Parathyroid adenoma (tissue), 2 donors: ENCODE measurements at regions not wholly inside any gene's neighbourhood (a gene's known extent, or its start where the extent isn't known, plus 50 kb on each side); places are given as distances from the start of the nearest gene placed in this dataset.

Source experiments
- H2AFZ ChIP-seq: fragments of 300-600 bp; sonication (generic); one replicate; pipeline ENCODE4 v1.7.0; 2017; ENCODE audit warnings: antibody characterized with exemption, mild to moderate bottlenecking
- H3K27ac ChIP-seq: fragments of 300-600 bp; sonication (generic); one replicate; pipeline ENCODE4 v1.7.0; 2017
- H3K27me3 ChIP-seq: fragments of 300-600 bp; sonication (generic); one replicate; pipeline ENCODE4 v1.7.0; 2017; ENCODE audit warnings: low read length; ENCODE audit not compliant: control insufficient read depth, insufficient read depth
- H3K36me3 ChIP-seq: fragments of 300-600 bp; sonication (generic); one replicate; pipeline ENCODE4 v1.7.0; 2017; ENCODE audit warnings: low read length; ENCODE audit not compliant: control insufficient read depth, insufficient read depth
- H3K4me1 ChIP-seq: fragments of 300-600 bp; sonication (generic); one replicate; pipeline ENCODE4 v1.7.0; 2017; ENCODE audit warnings: control low read depth
- H3K4me2 ChIP-seq: fragments of 300-600 bp; sonication (generic); one replicate; pipeline ENCODE4 v1.7.0; 2017; ENCODE audit warnings: low read length
- H3K4me3 ChIP-seq: fragments of 300-600 bp; sonication (generic); one replicate; pipeline ENCODE4 v1.7.0; 2017; ENCODE audit warnings: low read depth, low read length
- H3K79me2 ChIP-seq: fragments of 300-600 bp; sonication (generic); one replicate; pipeline ENCODE4 v1.7.0; 2017; ENCODE audit warnings: control low read depth
- H3K9ac ChIP-seq: fragments of 300-600 bp; sonication (generic); one replicate; pipeline ENCODE4 v1.7.0; 2017; ENCODE audit warnings: mild to moderate bottlenecking
- H3K9me3 ChIP-seq: fragments of 300-600 bp; sonication (generic); one replicate; pipeline ENCODE4 v1.7.0; 2017; ENCODE audit warnings: low read length; ENCODE audit not compliant: control insufficient read depth
- TF ChIP-seq, protein P1 (sequence below): fragments of 300-600 bp; sonication (generic); IDR thresholded peaks from one replicate; pipeline ENCODE4 v1.7.0; 2017; ENCODE audit warnings: antibody characterized with exemption, mild to moderate bottlenecking
- donor health status: primary hyperparathyroidism.

DNA sequence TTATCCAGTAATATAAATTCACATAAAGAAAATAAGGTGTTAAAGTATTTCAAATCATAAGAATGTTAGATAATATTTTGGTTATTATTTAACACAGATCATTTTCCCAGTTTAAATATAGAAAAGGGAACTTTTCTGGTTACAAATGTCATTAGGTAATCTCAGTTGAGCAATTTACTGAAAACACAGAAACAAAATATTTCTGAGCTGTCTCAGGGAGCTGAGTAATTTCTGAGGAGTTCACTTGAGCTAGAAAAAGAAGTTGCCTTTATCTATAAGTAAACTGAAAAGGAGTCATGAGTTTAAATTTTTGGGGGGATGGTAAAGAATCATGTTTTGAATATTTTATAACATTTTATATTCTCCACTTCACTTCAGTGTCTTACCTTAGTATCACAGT, 855.4 kb upstream of the ARPP21 start:
- Histone ChIP-seq H3K4me3 (no peak overlapping the region), H3K4me2 (no peak overlapping the region), H3K4me1 (no peaks in the 10 kb centered on the region), H3K27ac (no peak overlapping the region), H3K79me2 (no peaks in the 10 kb centered on the region), H3K9ac (no peak overlapping the region), H3K36me3 (no peaks in the 10 kb centered on the region), H3K27me3 (no peaks in the 10 kb centered on the region), H2AFZ (no peak overlapping the region), H3K9me3 (no peaks in the 10 kb centered on the region)
- TF ChIP-seq, protein P1, sequence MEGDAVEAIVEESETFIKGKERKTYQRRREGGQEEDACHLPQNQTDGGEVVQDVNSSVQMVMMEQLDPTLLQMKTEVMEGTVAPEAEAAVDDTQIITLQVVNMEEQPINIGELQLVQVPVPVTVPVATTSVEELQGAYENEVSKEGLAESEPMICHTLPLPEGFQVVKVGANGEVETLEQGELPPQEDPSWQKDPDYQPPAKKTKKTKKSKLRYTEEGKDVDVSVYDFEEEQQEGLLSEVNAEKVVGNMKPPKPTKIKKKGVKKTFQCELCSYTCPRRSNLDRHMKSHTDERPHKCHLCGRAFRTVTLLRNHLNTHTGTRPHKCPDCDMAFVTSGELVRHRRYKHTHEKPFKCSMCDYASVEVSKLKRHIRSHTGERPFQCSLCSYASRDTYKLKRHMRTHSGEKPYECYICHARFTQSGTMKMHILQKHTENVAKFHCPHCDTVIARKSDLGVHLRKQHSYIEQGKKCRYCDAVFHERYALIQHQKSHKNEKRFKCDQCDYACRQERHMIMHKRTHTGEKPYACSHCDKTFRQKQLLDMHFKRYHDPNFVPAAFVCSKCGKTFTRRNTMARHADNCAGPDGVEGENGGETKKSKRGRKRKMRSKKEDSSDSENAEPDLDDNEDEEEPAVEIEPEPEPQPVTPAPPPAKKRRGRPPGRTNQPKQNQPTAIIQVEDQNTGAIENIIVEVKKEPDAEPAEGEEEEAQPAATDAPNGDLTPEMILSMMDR = no peak

DNA sequence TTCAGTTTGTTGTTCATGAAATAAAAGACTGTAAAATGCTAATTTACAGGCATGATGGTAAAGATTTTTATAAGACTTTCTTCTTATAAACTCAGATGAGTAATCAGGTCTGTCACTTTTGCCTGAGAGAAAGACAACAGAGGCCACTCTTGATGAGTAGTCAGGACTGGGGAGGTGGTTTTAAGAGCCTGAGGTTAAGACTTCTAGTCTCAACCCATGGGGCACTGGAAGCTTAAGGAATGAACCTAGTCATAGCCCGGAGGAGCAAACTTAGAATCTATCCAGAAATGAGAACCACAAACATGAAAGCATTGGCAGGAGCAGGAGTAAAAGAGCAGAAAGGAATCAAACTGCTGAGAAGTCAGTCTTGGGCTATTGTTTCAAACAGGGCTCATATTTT, 846.3 kb upstream of the ARPP21 start:
- Histone ChIP-seq H3K27me3 (no peaks in the 10 kb centered on the region), H3K4me3 (no peak overlapping the region), H3K79me2 (no peaks in the 10 kb centered on the region), H3K4me1 (no peaks in the 10 kb centered on the region), H3K27ac (no peak overlapping the region), H3K9ac (no peak overlapping the region), H3K36me3 (no peaks in the 10 kb centered on the region), H3K9me3 (no peaks in the 10 kb centered on the region), H2AFZ (no peak overlapping the region), H3K4me2 (no peak overlapping the region)
- TF ChIP-seq, protein P1 = no peak

DNA sequence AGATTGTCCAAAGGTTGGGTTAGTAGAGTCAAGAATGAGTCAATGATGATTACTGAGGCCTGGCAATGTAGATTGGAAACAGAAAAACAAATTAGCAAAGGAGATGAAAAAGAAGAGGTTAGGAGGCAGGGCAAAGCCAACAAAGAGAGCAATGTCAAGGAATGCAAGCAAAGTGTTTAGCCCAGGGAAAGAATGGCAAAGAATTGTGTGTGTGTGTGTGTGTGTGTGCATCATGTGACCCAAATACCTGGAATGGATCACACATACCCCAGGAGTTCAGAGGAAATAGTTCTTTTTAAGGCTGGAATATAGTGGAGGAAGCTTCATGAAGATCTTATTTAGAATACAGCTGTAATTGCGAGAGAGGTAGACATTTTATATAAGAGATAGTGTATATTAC, 831.7 kb upstream of the ARPP21 start:
- TF ChIP-seq, protein P1 = no peak
- Histone ChIP-seq H3K36me3 (no peaks in the 10 kb centered on the region), H3K9me3 (no peaks in the 10 kb centered on the region), H3K79me2 (no peaks in the 10 kb centered on the region), H3K9ac (no peak overlapping the region), H2AFZ (no peak overlapping the region), H3K27ac (no peak overlapping the region), H3K27me3 (no peaks in the 10 kb centered on the region), H3K4me2 (no peak overlapping the region), H3K4me1 (no peaks in the 10 kb centered on the region), H3K4me3 (no peak overlapping the region)

DNA sequence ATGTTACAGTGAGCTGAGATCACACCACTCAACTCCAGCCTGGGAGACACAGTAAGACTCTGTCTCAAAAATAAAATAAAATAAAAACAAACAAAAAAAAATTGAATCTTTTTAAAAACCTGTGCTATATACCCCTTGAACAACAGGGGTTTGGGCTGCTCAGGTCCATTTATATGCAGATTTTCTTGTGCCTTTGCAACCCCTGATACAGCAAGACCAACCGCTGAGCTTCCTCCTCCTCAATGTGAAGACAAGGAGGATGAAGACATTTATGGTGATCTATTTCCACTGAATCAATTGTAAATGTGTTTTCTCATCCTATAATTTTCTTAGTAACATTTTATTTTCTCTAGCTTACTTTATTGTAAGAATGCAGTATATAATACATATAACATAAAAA, 831.0 kb upstream of the ARPP21 start:
- Histone ChIP-seq H3K9me3 (no peaks in the 10 kb centered on the region), H3K9ac (no peak overlapping the region), H3K4me2 (no peak overlapping the region), H3K4me1 (no peaks in the 10 kb centered on the region), H3K4me3 (no peak overlapping the region), H2AFZ (no peak overlapping the region), H3K79me2 (no peaks in the 10 kb centered on the region), H3K27ac (no peak overlapping the region), H3K36me3 (no peaks in the 10 kb centered on the region), H3K27me3 (no peaks in the 10 kb centered on the region)
- TF ChIP-seq, protein P1 = no peak

DNA sequence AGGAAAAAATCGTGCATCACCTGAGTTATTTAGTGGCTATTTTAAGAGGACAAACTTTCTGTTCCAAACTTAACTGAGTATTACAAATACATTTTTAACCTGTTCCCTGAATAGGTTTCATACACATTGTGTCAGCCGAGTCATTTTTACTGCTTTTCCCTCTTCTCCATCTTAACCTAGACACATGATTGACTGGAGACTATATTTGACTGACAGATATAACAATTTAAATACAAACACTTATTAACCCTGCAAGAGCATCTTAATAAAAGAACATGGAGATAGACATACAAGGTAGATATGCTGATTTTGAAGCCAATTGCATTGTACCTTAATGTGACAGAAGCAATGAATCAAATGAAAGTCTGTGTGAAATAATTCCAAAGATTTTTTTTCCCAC, 810.5 kb upstream of the ARPP21 start:
- TF ChIP-seq, protein P1 = no peak
- no peaks in the 10 kb centered on the region for H3K36me3 ChIP-seq
- H3K79me2 ChIP-seq = no peaks in the 10 kb centered on the region
- no peak overlapping the region for H3K27ac ChIP-seq
- no peaks in the 10 kb centered on the region for H3K27me3 ChIP-seq
- no peak overlapping the region for H3K4me3 ChIP-seq
- no peak overlapping the region for H3K4me2 ChIP-seq
- no peak overlapping the region for H3K9ac ChIP-seq
- H3K4me1 ChIP-seq = no peaks in the 10 kb centered on the region
- peaks cover 3% of the 10 kb centered on the region for H3K9me3 ChIP-seq
- no peak overlapping the region for H2AFZ ChIP-seq
